H9 (cell line): ENCODE measurements at regions not wholly inside any gene's neighbourhood (a gene's known extent, or its start where the extent isn't known, plus 50 kb on each side); places are given as distances from the start of the nearest gene placed in this dataset.

Experiments used
- DNase-seq: peaks from one replicate; pipeline ENCODE4 v3.0.0-alpha.2; 2017
- H2AFZ ChIP-seq: one replicate; pipeline ENCODE4 v1.6.1; 2013; ENCODE audit warnings: mild to moderate bottlenecking, low read length, control low read depth, moderate library complexity
- H2AK5ac ChIP-seq: 2 replicates; pipeline ENCODE4 v1.6.1; 2013; ENCODE audit warnings: low read length, control low read depth, mixed read lengths; ENCODE audit not compliant: insufficient read length
- H2BK120ac ChIP-seq: one replicate; pipeline ENCODE4 v1.6.1; 2013; ENCODE audit warnings: low read depth, mild to moderate bottlenecking, low read length, control low read depth, inconsistent platforms; ENCODE audit not compliant: poor library complexity, severe bottlenecking
- H2BK12ac ChIP-seq: 2 replicates; pipeline ENCODE4 v1.6.1; 2013; ENCODE audit warnings: low read length, control low read depth, mixed read lengths, low read depth; ENCODE audit not compliant: insufficient read length
- H2BK15ac ChIP-seq: 2 replicates; pipeline ENCODE4 v1.6.1; 2013; ENCODE audit warnings: low read depth, low read length, control low read depth
- H2BK20ac ChIP-seq: one replicate; pipeline ENCODE4 v1.6.1; 2013; ENCODE audit warnings: low read depth, mild to moderate bottlenecking, low read length, control low read depth, inconsistent platforms; ENCODE audit not compliant: poor library complexity, severe bottlenecking
- H2BK5ac ChIP-seq: 2 replicates; pipeline ENCODE4 v1.6.1; 2013; ENCODE audit warnings: low read length, control low read depth, mixed read lengths; ENCODE audit not compliant: insufficient read length
- H3K14ac ChIP-seq: 2 replicates; pipeline ENCODE4 v1.6.1; 2013; ENCODE audit warnings: low read length, control low read depth; ENCODE audit not compliant: insufficient read depth
- H3K18ac ChIP-seq: 2 replicates; pipeline ENCODE4 v1.6.1; 2013; ENCODE audit warnings: low read depth, mild to moderate bottlenecking, mixed read lengths, low read length, control low read depth; ENCODE audit not compliant: insufficient read length
- H3K23ac ChIP-seq: 2 replicates; pipeline ENCODE4 v1.6.1; 2013; ENCODE audit warnings: low read length, control low read depth, mixed read lengths, low read depth; ENCODE audit not compliant: insufficient read length
- H3K23me2 ChIP-seq: 2 replicates; pipeline ENCODE4 v1.6.1; 2013; ENCODE audit warnings: low read depth, mild to moderate bottlenecking, mixed read lengths, low read length, control low read depth; ENCODE audit not compliant: insufficient read length, poor library complexity, severe bottlenecking
- H3K27ac ChIP-seq: 2 replicates; pipeline ENCODE4 v1.5.1; 2013; ENCODE audit warnings: low read length, control low read depth, mixed read lengths, low read depth; ENCODE audit not compliant: insufficient read length
- H3K27me3 ChIP-seq: 2 replicates; pipeline ENCODE4 v1.6.1; 2013; ENCODE audit warnings: low read length, control low read depth, inconsistent platforms; ENCODE audit not compliant: insufficient read depth
- H3K4ac ChIP-seq: 2 replicates; pipeline ENCODE4 v1.6.1; 2013; ENCODE audit warnings: low read depth, mild to moderate bottlenecking, control low read depth, inconsistent platforms, low read length, moderate library complexity
- H3K4me1 ChIP-seq: 2 replicates; pipeline ENCODE4 v1.6.1; 2013; ENCODE audit warnings: low read length, control low read depth, inconsistent platforms; ENCODE audit not compliant: insufficient read depth
- H3K4me2 ChIP-seq: 2 replicates; pipeline ENCODE4 v1.6.1; 2013; ENCODE audit warnings: low read length, control low read depth, mixed read lengths; ENCODE audit not compliant: insufficient read length, insufficient read depth
- H3K56ac ChIP-seq: 2 replicates; pipeline ENCODE4 v1.6.1; 2013; ENCODE audit warnings: low read depth, mild to moderate bottlenecking, mixed read lengths, low read length, control low read depth; ENCODE audit not compliant: insufficient read length
- H3K79me1 ChIP-seq: 2 replicates; pipeline ENCODE4 v1.6.1; 2013; ENCODE audit warnings: low read depth, mild to moderate bottlenecking, moderate library complexity, low read length, control low read depth, inconsistent platforms; ENCODE audit not compliant: insufficient read depth, poor library complexity, severe bottlenecking
- H3K79me2 ChIP-seq: 2 replicates; pipeline ENCODE4 v1.6.1; 2013; ENCODE audit warnings: low read length, control low read depth, inconsistent platforms; ENCODE audit not compliant: insufficient read depth
- H3K9ac ChIP-seq: 2 replicates; pipeline ENCODE4 v1.6.1; 2013; ENCODE audit warnings: low read length, control low read depth, mixed read lengths; ENCODE audit not compliant: insufficient read length; ENCODE audit errors: extremely low read depth
- H3K9me3 ChIP-seq: one replicate; pipeline ENCODE4 v1.6.1; 2013; ENCODE audit warnings: low read depth, low read length, inconsistent platforms; ENCODE audit not compliant: control insufficient read depth
- H3T11ph ChIP-seq: one replicate; pipeline ENCODE4 v1.6.1; 2013; ENCODE audit warnings: mild to moderate bottlenecking, low read length, control low read depth, inconsistent platforms
- H4K20me1 ChIP-seq: one replicate; pipeline ENCODE4 v1.6.1; 2013; ENCODE audit not compliant: control insufficient read depth, insufficient read length, insufficient read depth
- H4K5ac ChIP-seq: 2 replicates; pipeline ENCODE4 v1.6.1; 2013; ENCODE audit warnings: low read depth, mild to moderate bottlenecking, mixed read lengths, low read length, control low read depth; ENCODE audit not compliant: insufficient read length
- H4K8ac ChIP-seq: replicated peaks from 2 replicates; pipeline ENCODE4 v1.6.1; 2013; ENCODE audit warnings: low read length, control low read depth, mixed read lengths, low read depth; ENCODE audit not compliant: insufficient read length
- H4K91ac ChIP-seq: 2 replicates; pipeline ENCODE4 v1.6.1; 2013; ENCODE audit warnings: low read depth, mild to moderate bottlenecking, moderate library complexity, mixed read lengths, low read length, control low read depth; ENCODE audit not compliant: insufficient read length
- H3K27ac Mint-ChIP-seq, 3 experiments: 2 replicates in 2 of 3; 3 replicates in 1 of 3; pipeline ENCODE4 v1.8.0; 2020 to 2021; ENCODE audit warnings: mixed read lengths in 3 of 3, mild to moderate bottlenecking in 1 of 3, moderate library complexity in 1 of 3
- H3K27me3 Mint-ChIP-seq: 2 replicates; pipeline ENCODE4 v1.8.0; 2021; ENCODE audit warnings: low read depth, mild to moderate bottlenecking, moderate library complexity, mixed read lengths
- H3K36me3 Mint-ChIP-seq, 3 experiments: 2 replicates in 2 of 3; 3 replicates in 1 of 3; pipeline ENCODE4 v1.8.0; 2020 to 2021; ENCODE audit warnings: low read depth in 3 of 3, mixed read lengths in 3 of 3; ENCODE audit not compliant: insufficient read depth in 1 of 3
- H3K4me1 Mint-ChIP-seq, 2 experiments: 2 replicates each; pipeline ENCODE4 v1.8.0; 2020; ENCODE audit warnings: mixed read lengths in 2 of 2
- H3K4me3 Mint-ChIP-seq, 2 experiments: 2 replicates in 1 of 2; 3 replicates in 1 of 2; pipeline ENCODE4 v1.8.0; 2020 to 2021; ENCODE audit warnings: mild to moderate bottlenecking in 2 of 2, mixed read lengths in 2 of 2, moderate library complexity in 1 of 2
- H3K9me3 Mint-ChIP-seq, 2 experiments: 2 replicates in 1 of 2; 3 replicates in 1 of 2; pipeline ENCODE4 v1.8.0; 2020; ENCODE audit warnings: mild to moderate bottlenecking in 2 of 2, mixed read lengths in 2 of 2, moderate library complexity in 1 of 2
- WGBS: extraction: QIAGEN DNeasy Blood & Tissue Kit; methylation state at CpG from one replicate; pipeline ENCODE4 v1.1.7; 2013; ENCODE audit warnings: missing lambda C conversion rate, low lambda C conversion rate, mixed read lengths; ENCODE audit not compliant: insufficient read length; ENCODE audit errors: extremely low coverage; 5-methylcytosine and 5-hydroxymethylcytosine counted together
- TF ChIP-seq, protein P1 (sequence below): fragments of 200-600 bp; sonication (generic); conservative IDR thresholded peaks from 3 replicates; pipeline ENCODE4 v1.8.0; 2021; ENCODE audit warnings: antibody characterized with exemption, mild to moderate bottlenecking

DNA sequence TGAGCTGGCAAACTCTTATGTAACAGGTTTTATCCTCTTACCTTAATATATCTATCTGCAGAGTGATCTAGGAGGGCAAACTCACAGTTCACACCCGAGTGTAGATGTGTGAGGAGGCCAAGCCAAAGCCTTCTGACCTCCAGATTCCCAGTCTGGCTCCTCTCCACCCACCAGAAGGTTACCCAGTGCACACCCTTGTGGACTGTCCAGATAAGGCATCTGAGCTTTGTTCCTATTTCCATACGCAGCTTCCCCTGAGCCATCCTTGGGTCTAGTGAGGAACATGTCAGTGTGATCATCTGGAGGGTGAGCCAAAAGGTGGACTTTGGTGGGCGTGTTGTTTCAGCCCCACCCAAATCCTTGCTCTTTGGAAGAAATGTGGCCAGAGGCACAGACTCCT is 203.0 kb upstream of the MEOX2 start:
- H3K4ac ChIP-seq = no peak overlapping the region
- no peak overlapping the region for H2BK120ac ChIP-seq
- H3K23me2 ChIP-seq = no peaks in the 10 kb centered on the region
- no peak overlapping the region for H3K9ac ChIP-seq
- H3T11ph ChIP-seq = no peak overlapping the region
- Mint-ChIP-seq H3K36me3 (no peaks in the 10 kb centered on the region), H3K9me3 (no peaks in the 10 kb centered on the region), H3K4me1 (no peaks in the 10 kb centered on the region), H3K27me3 (no peaks in the 10 kb centered on the region), H3K27ac (no peak overlapping the region; a peak in 1 of 7 replicates), H3K4me3 (no peak overlapping the region)
- WGBS = no CpG with 5 or more reads among the region's 3 CpGs
- H3K79me1 ChIP-seq = no peaks in the 10 kb centered on the region
- peak; percentile 30 for DNase-seq
- no peak overlapping the region for H2BK20ac ChIP-seq
- H2BK5ac ChIP-seq = no peak overlapping the region
- H3K14ac ChIP-seq = no peak overlapping the region
- no peaks in the 10 kb centered on the region for H3K4me1 ChIP-seq
- no peak overlapping the region for H2AFZ ChIP-seq
- no peak overlapping the region for H3K4me2 ChIP-seq
- no peaks in the 10 kb centered on the region for H4K20me1 ChIP-seq
- H3K27ac ChIP-seq = no peak overlapping the region
- no peak overlapping the region for H3K56ac ChIP-seq
- H3K79me2 ChIP-seq = no peaks in the 10 kb centered on the region
- H3K27me3 ChIP-seq = no peaks in the 10 kb centered on the region
- no peak overlapping the region for H4K8ac ChIP-seq
- no peaks in the 10 kb centered on the region for H3K9me3 ChIP-seq
- H2BK12ac ChIP-seq = no peak overlapping the region
- TF ChIP-seq, protein P1, sequence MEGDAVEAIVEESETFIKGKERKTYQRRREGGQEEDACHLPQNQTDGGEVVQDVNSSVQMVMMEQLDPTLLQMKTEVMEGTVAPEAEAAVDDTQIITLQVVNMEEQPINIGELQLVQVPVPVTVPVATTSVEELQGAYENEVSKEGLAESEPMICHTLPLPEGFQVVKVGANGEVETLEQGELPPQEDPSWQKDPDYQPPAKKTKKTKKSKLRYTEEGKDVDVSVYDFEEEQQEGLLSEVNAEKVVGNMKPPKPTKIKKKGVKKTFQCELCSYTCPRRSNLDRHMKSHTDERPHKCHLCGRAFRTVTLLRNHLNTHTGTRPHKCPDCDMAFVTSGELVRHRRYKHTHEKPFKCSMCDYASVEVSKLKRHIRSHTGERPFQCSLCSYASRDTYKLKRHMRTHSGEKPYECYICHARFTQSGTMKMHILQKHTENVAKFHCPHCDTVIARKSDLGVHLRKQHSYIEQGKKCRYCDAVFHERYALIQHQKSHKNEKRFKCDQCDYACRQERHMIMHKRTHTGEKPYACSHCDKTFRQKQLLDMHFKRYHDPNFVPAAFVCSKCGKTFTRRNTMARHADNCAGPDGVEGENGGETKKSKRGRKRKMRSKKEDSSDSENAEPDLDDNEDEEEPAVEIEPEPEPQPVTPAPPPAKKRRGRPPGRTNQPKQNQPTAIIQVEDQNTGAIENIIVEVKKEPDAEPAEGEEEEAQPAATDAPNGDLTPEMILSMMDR = peak; percentile 33; the same call in 1 of the 3 replicates
- no peak overlapping the region for H3K18ac ChIP-seq
- no peak overlapping the region for H4K5ac ChIP-seq
- no peak overlapping the region for H4K91ac ChIP-seq
- H2BK15ac ChIP-seq = no peak overlapping the region
- no peak overlapping the region for H3K23ac ChIP-seq
- H2AK5ac ChIP-seq = no peak overlapping the region
